HEK293T (cell line): ENCODE measurements at regions not wholly inside any gene's neighbourhood (a gene's known extent, or its start where the extent isn't known, plus 50 kb on each side); places are given as distances from the start of the nearest gene placed in this dataset.

Experiments
- ARNT ChIP-seq: fragments of 450-650 bp; IDR thresholded peaks from 2 replicates; pipeline ENCODE4 v1.6.1; 2017; ENCODE audit warnings: mild to moderate bottlenecking
- BHLHE40 ChIP-seq: fragments of 450-650 bp; IDR thresholded peaks from 2 replicates; pipeline ENCODE4 v1.6.1; 2016; ENCODE audit warnings: mild to moderate bottlenecking, moderate library complexity, borderline replicate concordance
- CTBP1 ChIP-seq: fragments of 450-650 bp; IDR thresholded peaks from 2 replicates; pipeline ENCODE4 v1.6.1; 2016; ENCODE audit warnings: borderline replicate concordance
- ELF4 ChIP-seq: fragments of 450-650 bp; IDR thresholded peaks from 2 replicates; pipeline ENCODE4 v1.6.1; 2017; ENCODE audit warnings: antibody characterized with exemption
- FOXA1 ChIP-seq: fragments of 450-650 bp; IDR thresholded peaks from 2 replicates; pipeline ENCODE4 v1.6.1; 2016; ENCODE audit warnings: mild to moderate bottlenecking
- FOXK2 ChIP-seq: fragments of 450-650 bp; IDR thresholded peaks from 2 replicates; pipeline ENCODE4 v1.6.1; 2016; ENCODE audit warnings: mild to moderate bottlenecking
- FOXM1 ChIP-seq: fragments of 450-650 bp; IDR thresholded peaks from 2 replicates; pipeline ENCODE4 v1.6.1; 2017; ENCODE audit warnings: mild to moderate bottlenecking, borderline replicate concordance
- HDGF ChIP-seq: fragments of 450-650 bp; IDR thresholded peaks from 2 replicates; pipeline ENCODE4 v1.6.1; 2017; ENCODE audit warnings: antibody characterized with exemption, borderline replicate concordance
- LEF1 ChIP-seq: fragments of 450-650 bp; IDR thresholded peaks from 2 replicates; pipeline ENCODE4 v1.6.1; 2017; ENCODE audit warnings: mild to moderate bottlenecking, borderline replicate concordance
- SP1 ChIP-seq: fragments of 450-650 bp; IDR thresholded peaks from 2 replicates; pipeline ENCODE4 v1.6.1; 2017
- SUZ12 ChIP-seq: fragments of 450-650 bp; IDR thresholded peaks from 2 replicates; pipeline ENCODE4 v1.6.1; 2016; ENCODE audit warnings: mild to moderate bottlenecking
- TF ChIP-seq, protein P1 (sequence below): fragments of 450-650 bp; IDR thresholded peaks from 2 replicates; pipeline ENCODE4 v1.6.1; 2016

DNA sequence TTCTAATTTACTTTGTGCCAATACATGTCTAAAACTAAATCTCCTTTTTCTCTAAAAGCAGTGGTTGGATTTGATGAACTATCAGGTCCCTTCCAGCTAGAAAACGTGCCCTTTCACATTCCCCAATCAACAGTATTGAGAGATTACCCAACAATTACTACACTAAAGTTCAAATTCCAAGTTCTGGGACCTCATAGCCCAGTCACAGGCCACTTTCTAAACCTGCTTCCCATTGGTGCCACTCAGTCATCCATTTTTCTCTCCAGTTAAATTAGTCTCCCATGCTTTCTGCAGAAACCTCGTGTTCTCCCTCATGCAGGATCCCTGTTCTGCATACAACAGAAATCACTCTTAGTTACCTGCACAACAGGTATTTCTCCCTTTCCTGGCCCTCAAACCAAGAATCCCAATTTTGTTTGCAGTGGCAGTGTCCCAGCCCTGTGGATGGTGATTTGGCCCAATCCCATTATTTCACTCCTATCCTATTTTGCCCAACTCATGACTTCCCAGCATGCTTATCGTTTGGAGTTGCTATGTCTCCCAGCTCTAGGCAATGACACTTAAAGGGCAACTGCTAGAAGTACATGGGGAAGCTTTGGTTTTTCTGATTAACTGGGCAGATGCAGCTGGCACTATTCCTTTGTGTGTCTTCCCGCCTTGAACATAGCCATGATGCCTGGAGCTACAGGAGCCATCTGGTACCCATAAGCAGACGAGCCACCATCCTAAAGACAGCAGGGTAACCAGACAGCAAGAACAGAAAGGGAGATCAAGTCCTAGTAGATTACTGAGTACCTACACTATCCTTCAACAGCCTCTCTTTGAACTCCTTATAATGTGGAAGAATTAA lies 224.2 kb downstream of the MINAR1 start:
- TF ChIP-seq SP1 (no peak), CTBP1 (no peak), ELF4 (no peak), BHLHE40 (no peak), SUZ12 (no peak), FOXM1 (no peak), HDGF (no peak), FOXK2 (no peak), LEF1 (no peak), ARNT (no peak), FOXA1 (no peak)
- TF ChIP-seq, protein P1, sequence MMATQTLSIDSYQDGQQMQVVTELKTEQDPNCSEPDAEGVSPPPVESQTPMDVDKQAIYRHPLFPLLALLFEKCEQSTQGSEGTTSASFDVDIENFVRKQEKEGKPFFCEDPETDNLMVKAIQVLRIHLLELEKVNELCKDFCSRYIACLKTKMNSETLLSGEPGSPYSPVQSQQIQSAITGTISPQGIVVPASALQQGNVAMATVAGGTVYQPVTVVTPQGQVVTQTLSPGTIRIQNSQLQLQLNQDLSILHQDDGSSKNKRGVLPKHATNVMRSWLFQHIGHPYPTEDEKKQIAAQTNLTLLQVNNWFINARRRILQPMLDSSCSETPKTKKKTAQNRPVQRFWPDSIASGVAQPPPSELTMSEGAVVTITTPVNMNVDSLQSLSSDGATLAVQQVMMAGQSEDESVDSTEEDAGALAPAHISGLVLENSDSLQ = no peak
